H1 (cell line): ENCODE measurements at regions not wholly inside any gene's neighbourhood (a gene's known extent, or its start where the extent isn't known, plus 50 kb on each side); places are given as distances from the start of the nearest gene placed in this dataset.

Source experiments
- CTCF ChIA-PET: fragments of 300-600 bp; sonication (Branson Sonifier 250); formaldehyde crosslinking; loops from one replicate; lab custom pipeline; 2021; ENCODE audit not compliant: partially characterized antibody; lab: Charles Lee
- POLR2A ChIA-PET: fragments of 300-600 bp; sonication (Branson Sonifier 250); formaldehyde crosslinking; loops from one replicate; lab custom pipeline; 2021; ENCODE audit warnings: inconsistent platforms; ENCODE audit not compliant: partially characterized antibody; lab: Charles Lee
- DNase-seq, 2 experiments: peaks; one replicate each; pipeline versions ENCODE4 v3.0.0 to v3.0.0-alpha.2; 2010 to 2022; ENCODE audit warnings: low spot score in 2 of 2, low read depth in 1 of 2, mixed read lengths in 1 of 2
- FAIRE-seq: peaks from 2 replicates; lab custom pipeline; 2011; peaks lifted over from hg19 to GRCh38; lab: Jason Lieb, UNC
- H2AFZ ChIP-seq: 2 replicates; pipeline ENCODE4 v1.8.1; 2012; ENCODE audit warnings: low read length, inconsistent platforms
- H2AK5ac ChIP-seq: 2 replicates; pipeline ENCODE4 v1.6.1; 2013; ENCODE audit warnings: low read depth, low read length
- H2BK120ac ChIP-seq: replicated peaks from 2 replicates; pipeline ENCODE3; 2013; ENCODE audit warnings: low read depth, low read length, inconsistent platforms
- H2BK12ac ChIP-seq: 2 replicates; pipeline ENCODE4 v1.6.1; 2013; ENCODE audit warnings: low read depth, low read length
- H2BK15ac ChIP-seq: 2 replicates; pipeline ENCODE4 v1.6.1; 2013; ENCODE audit warnings: low read length
- H2BK20ac ChIP-seq: 2 replicates; pipeline ENCODE4 v1.6.1; 2013; ENCODE audit warnings: low read length
- H2BK5ac ChIP-seq: 2 replicates; pipeline ENCODE4 v1.6.1; 2013; ENCODE audit warnings: low read depth, low read length
- H3K14ac ChIP-seq: 2 replicates; pipeline ENCODE4 v1.6.1; 2013; ENCODE audit warnings: inconsistent platforms; ENCODE audit not compliant: insufficient read length
- H3K18ac ChIP-seq: 2 replicates; pipeline ENCODE4 v1.6.1; 2013; ENCODE audit warnings: low read length; ENCODE audit errors: extremely low read depth
- H3K23ac ChIP-seq: 2 replicates; pipeline ENCODE4 v1.6.1; 2013; ENCODE audit warnings: inconsistent platforms; ENCODE audit not compliant: insufficient read length
- H3K23me2 ChIP-seq: 2 replicates; pipeline ENCODE4 v1.6.1; 2013; ENCODE audit warnings: low read depth, low read length
- H3K27ac ChIP-seq: 2 replicates; pipeline ENCODE4 v1.6.1; 2011; ENCODE audit warnings: low read depth, low read length, inconsistent platforms
- H3K27me3 ChIP-seq, 4 experiments: replicated peaks in 1 of 4; 1 replicate in 1 of 4; 2 replicates in 3 of 4; pipeline versions ENCODE4 v1.6.1 to v1.8.1; 2011 to 2013; ENCODE audit warnings: low read length in 3 of 4, mild to moderate bottlenecking in 3 of 4, inconsistent platforms in 2 of 4, mixed read lengths in 2 of 4, moderate library complexity in 1 of 4; ENCODE audit not compliant: control insufficient read depth in 3 of 4, insufficient read depth in 3 of 4; ENCODE audit errors: extremely low read depth in 1 of 4
- H3K36me3 ChIP-seq, 4 experiments: 2 replicates each; pipeline versions ENCODE4 v1.6.1 to v1.8.1; 2011 to 2013; ENCODE audit warnings: mild to moderate bottlenecking in 4 of 4, low read length in 3 of 4, moderate library complexity in 2 of 4, control low read depth in 1 of 4, inconsistent platforms in 1 of 4; ENCODE audit not compliant: insufficient read depth in 4 of 4, control insufficient read depth in 2 of 4
- H3K4ac ChIP-seq: replicated peaks from 2 replicates; pipeline ENCODE3; 2013; ENCODE audit warnings: low read length, low read depth, mixed read lengths, inconsistent platforms; ENCODE audit not compliant: insufficient read length
- H3K4me1 ChIP-seq, 4 experiments: replicated peaks in 1 of 4; 1 replicate in 1 of 4; 2 replicates in 3 of 4; pipeline versions ENCODE4 v1.6.1 to v1.8.1; 2011 to 2013; ENCODE audit warnings: low read length in 3 of 4, inconsistent platforms in 2 of 4, mixed read lengths in 1 of 4; ENCODE audit not compliant: insufficient read depth in 4 of 4, control insufficient read depth in 3 of 4
- H3K4me2 ChIP-seq, 2 experiments: 2 replicates each; pipeline versions ENCODE4 v1.6.1 to v1.8.1; 2011 to 2013; ENCODE audit warnings: low read depth in 2 of 2, low read length in 2 of 2, control low read depth in 1 of 2, inconsistent platforms in 1 of 2, mild to moderate bottlenecking in 1 of 2; ENCODE audit not compliant: insufficient read depth in 1 of 2
- H3K4me3 ChIP-seq, 4 experiments: fragments of 200-600, 300-600 bp in 1 of 4; sonication (generic), shearing (Covaris generic), sonication (Bioruptor Twin) in 1 of 4; 2 replicates each; pipeline versions ENCODE4 v1.5.1 to v1.8.1; 2011 to 2016; ENCODE audit warnings: low read length in 4 of 4, low read depth in 3 of 4, control low read depth in 2 of 4, inconsistent platforms in 2 of 4, mild to moderate bottlenecking in 2 of 4, mixed read lengths in 1 of 4, moderate library complexity in 1 of 4; ENCODE audit not compliant: insufficient read depth in 2 of 4; ENCODE audit errors: extremely low read depth in 1 of 4
- H3K56ac ChIP-seq: replicated peaks from 2 replicates; pipeline ENCODE3; 2013; ENCODE audit warnings: low read depth, mild to moderate bottlenecking, mixed read lengths, low read length, inconsistent platforms; ENCODE audit not compliant: insufficient read length
- H3K79me1 ChIP-seq: 2 replicates; pipeline ENCODE4 v1.6.1; 2013; ENCODE audit warnings: low read depth, low read length, control low read depth
- H3K79me2 ChIP-seq, 2 experiments: 2 replicates each; pipeline versions ENCODE4 v1.6.1 to v1.8.1; 2012 to 2013; ENCODE audit warnings: low read length in 2 of 2, mild to moderate bottlenecking in 2 of 2, inconsistent platforms in 1 of 2; ENCODE audit not compliant: insufficient read depth in 2 of 2, control insufficient read depth in 1 of 2
- H3K9ac ChIP-seq, 4 experiments: replicated peaks in 1 of 4; 1 replicate in 1 of 4; 2 replicates in 3 of 4; pipeline versions ENCODE4 v1.6.1 to v1.8.1; 2011 to 2013; ENCODE audit warnings: low read depth in 3 of 4, low read length in 3 of 4, control low read depth in 2 of 4, mild to moderate bottlenecking in 2 of 4, moderate library complexity in 2 of 4, inconsistent platforms in 1 of 4; ENCODE audit errors: extremely low read depth in 1 of 4
- H3K9me3 ChIP-seq, 2 experiments: 2 replicates each; pipeline versions ENCODE4 v1.6.1 to v1.8.1; 2012 to 2013; ENCODE audit warnings: mild to moderate bottlenecking in 2 of 2, moderate library complexity in 2 of 2, control low read depth in 1 of 2, inconsistent platforms in 1 of 2, low read depth in 1 of 2, low read length in 1 of 2, mixed read lengths in 1 of 2; ENCODE audit not compliant: insufficient read depth in 2 of 2
- H4K20me1 ChIP-seq, 2 experiments: replicated peaks in 1 of 2; 2 replicates each; pipeline versions ENCODE3 to v1.8.1; 2011 to 2013; ENCODE audit warnings: inconsistent platforms in 2 of 2, low read length in 2 of 2, mild to moderate bottlenecking in 1 of 2; ENCODE audit not compliant: insufficient read depth in 2 of 2, control insufficient read depth in 1 of 2
- H4K5ac ChIP-seq: 2 replicates; pipeline ENCODE4 v1.6.1; 2013; ENCODE audit warnings: low read length, low read depth, mixed read lengths, inconsistent platforms; ENCODE audit not compliant: insufficient read length
- H4K8ac ChIP-seq: 2 replicates; pipeline ENCODE4 v1.8.0; 2013; ENCODE audit warnings: mild to moderate bottlenecking, moderate library complexity, low read length, inconsistent platforms; ENCODE audit not compliant: insufficient read depth; ENCODE audit errors: extremely low read depth
- H4K91ac ChIP-seq: replicated peaks from 2 replicates; pipeline ENCODE3; 2013; ENCODE audit warnings: low read length, mixed read lengths, inconsistent platforms; ENCODE audit not compliant: insufficient read length
- HDAC6 ChIP-seq: IDR thresholded peaks from one replicate; pipeline ENCODE4 v1.7.1; 2012; ENCODE audit warnings: low read depth, mild to moderate bottlenecking, inconsistent platforms, low read length, moderate library complexity
- TAF7 ChIP-seq: optimal IDR thresholded peaks from 2 replicates; pipeline ENCODE3; 2011; ENCODE audit warnings: low read depth, mild to moderate bottlenecking, inconsistent platforms, low read length, moderate library complexity, borderline replicate concordance
- WGBS, 2 experiments: shearing (Covaris generic) in 1 of 2; methylation state at CpG; one replicate each; pipeline versions ENCODE4 v1.1.6 to v1.1.7; 2013 to 2015; ENCODE audit warnings: low lambda C conversion rate in 2 of 2, mixed read lengths in 2 of 2, inconsistent platforms in 1 of 2, low coverage in 1 of 2, missing lambda C conversion rate in 1 of 2; ENCODE audit not compliant: insufficient replicate concordance in 2 of 2, insufficient coverage in 1 of 2, insufficient read length in 1 of 2; ENCODE audit errors: extremely low coverage in 1 of 2, missing lambda C conversion rate in 1 of 2; 5-methylcytosine and 5-hydroxymethylcytosine counted together

DNA sequence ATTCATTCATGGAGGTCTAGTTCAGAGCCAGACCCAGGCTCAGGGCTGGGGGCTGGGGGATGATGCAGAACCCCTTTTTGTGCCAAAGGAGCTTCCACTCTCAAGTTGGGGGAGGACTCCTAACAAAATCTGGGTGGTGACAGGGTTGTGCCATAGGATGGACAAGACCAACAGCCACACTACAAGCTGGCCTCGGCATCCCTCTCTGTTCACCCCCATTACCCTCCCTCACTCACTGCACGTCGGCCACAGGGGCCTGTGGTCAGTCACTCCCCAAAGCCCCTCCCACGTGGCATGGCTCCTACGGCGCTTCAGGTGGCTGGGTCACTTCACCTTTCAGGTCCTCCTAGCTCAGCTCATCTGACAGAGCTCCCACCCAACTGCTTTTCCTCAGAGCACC, 348.7 kb upstream of the ZMIZ1 start:
- no peak overlapping the region for H3K27ac ChIP-seq
- peaks cover 0 to 4% (median 2%) of the 10 kb centered on the region in 4 experiments; a peak in 3 of 7 replicates for H3K4me1 ChIP-seq
- no peak overlapping the region for H2BK5ac ChIP-seq
- H3K9me3 ChIP-seq = no peaks in the 10 kb centered on the region
- no peak for DNase-seq
- no peaks in the 10 kb centered on the region for H4K20me1 ChIP-seq
- H3K56ac ChIP-seq = no peak overlapping the region
- no peaks in the 10 kb centered on the region; a peak in 1 of 7 replicates for H3K27me3 ChIP-seq
- no peak overlapping the region for H4K5ac ChIP-seq
- H3K23ac ChIP-seq = no peak overlapping the region
- no peaks in the 10 kb centered on the region for H3K79me1 ChIP-seq
- no peak overlapping the region for H3K18ac ChIP-seq
- H3K4ac ChIP-seq = no peak overlapping the region
- H2AK5ac ChIP-seq = no peak overlapping the region
- TF ChIP-seq TAF7 (no peak), HDAC6 (no peak)
- TF ChIP-seq, all 59 proteins: peak for 0
- H4K8ac ChIP-seq = no peak overlapping the region
- H4K91ac ChIP-seq = no peak overlapping the region
- no peak overlapping the region for H3K9ac ChIP-seq
- no peak overlapping the region for H2BK120ac ChIP-seq
- no peak overlapping the region for H2AFZ ChIP-seq
- 70% methylated on average over 6 of the region's 6 CpGs; no CpG with 5 or more reads in 1 of the 2 experiments for WGBS, 2 experiments
- H3K36me3 ChIP-seq = no peaks in the 10 kb centered on the region; a peak in 1 of 8 replicates
- H3K14ac ChIP-seq = no peak overlapping the region
- H2BK15ac ChIP-seq = no peak overlapping the region
- H3K79me2 ChIP-seq = no peaks in the 10 kb centered on the region
- no peaks in the 10 kb centered on the region for H3K23me2 ChIP-seq
- no peak overlapping the region for H3K4me2 ChIP-seq
- POLR2A ChIA-PET = no interaction called here
- H3K4me3 ChIP-seq = no peak overlapping the region
- CTCF ChIA-PET = interaction anchor here (0.8 to 1.2 kb wide), 6 partner anchors 9 to 673 kb away, joined by 3 to 4 read pairs (median 3); no protein-coding TSS in a partner anchor
- no peak overlapping the region for H2BK20ac ChIP-seq
- no peak for FAIRE-seq
- no peak overlapping the region for H2BK12ac ChIP-seq
